ENCODE measurements at regions not wholly inside any gene's neighbourhood (a gene's known extent, or its start where the extent isn't known, plus 50 kb on each side); places are given as distances from the start of the nearest gene placed in this dataset.

DNA sequence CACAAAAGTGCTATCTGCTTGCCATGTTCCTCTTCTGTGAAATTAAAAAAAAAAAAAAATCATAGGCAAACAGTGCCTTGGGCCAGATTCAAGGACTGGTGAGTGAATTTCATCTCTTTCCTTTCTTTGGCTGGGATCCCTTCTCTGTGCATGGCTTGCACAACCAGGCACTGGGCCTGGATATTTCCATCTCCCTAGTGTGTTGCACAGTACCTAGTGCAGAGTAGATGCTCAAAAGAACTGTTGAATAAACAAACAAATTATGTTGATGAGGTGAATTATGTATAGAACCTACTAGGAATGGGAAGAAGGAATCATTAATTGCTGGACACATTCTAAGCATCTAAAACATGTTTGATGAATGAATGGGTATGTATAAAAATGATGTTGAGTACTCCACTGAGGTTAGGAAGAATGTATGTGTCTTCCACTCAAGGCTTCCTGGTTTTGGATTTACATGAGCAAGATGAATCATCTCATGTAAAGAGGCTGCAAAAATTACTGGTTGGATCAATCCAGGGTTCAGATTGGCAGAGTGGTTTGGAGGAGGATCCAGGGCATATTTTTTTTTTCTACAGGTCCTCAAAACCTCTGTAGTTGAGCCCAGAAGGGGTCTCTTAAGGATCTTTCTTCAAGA is 93.2 kb downstream of the EMP1 start:
- H4K8ac ChIP-seq (ENCODE audit: low read depth in 2 of 2, low read length in 2 of 2): no peak overlapping the region
- no peak overlapping the region for H2BK20ac ChIP-seq (ENCODE audit: low read depth, low read length)
- H3K36me3 ChIP-seq (ENCODE audit: control insufficient read depth, insufficient read depth, low read length): no peaks in the 10 kb centered on the region
- H4K20me1 ChIP-seq (ENCODE audit: insufficient read depth, low read length): no peaks in the 10 kb centered on the region
- in situ Hi-C loops (cut with MboI; ENCODE audit: low sequenced_read_pairs): loop anchor here (25.0 kb wide), 1 partner anchor 248 kb away; no protein-coding TSS in a partner anchor
- H2BK120ac ChIP-seq (ENCODE audit: low read depth, low read length): no peak overlapping the region
- H3K56ac ChIP-seq (ENCODE audit: extremely low read depth, insufficient read depth, low read length): no peak overlapping the region
- ChIA-PET CTCF (interaction anchor here (0.7 kb wide), 2 partner anchors 278 to 412 kb away, joined by 3 read pairs; no protein-coding TSS in a partner anchor), POLR2A (ENCODE audit: unreplicated experiment) (no interaction called here)
- H3K4ac ChIP-seq (ENCODE audit: low read depth, low read length): no peak overlapping the region
- no peak overlapping the region for H4K91ac ChIP-seq (ENCODE audit: insufficient read depth, low read depth, low read length)
- no peak overlapping the region for H2BK15ac ChIP-seq (ENCODE audit: low read depth, low read length)
- no peak overlapping the region for H3K9ac ChIP-seq (ENCODE audit: low read depth, low read length)
- no peak overlapping the region for H3K18ac ChIP-seq (ENCODE audit: low read depth, low read length)
- no peak overlapping the region for H2AK9ac ChIP-seq (replicated peaks; ENCODE audit: low read depth, low read length, poor library complexity)
- H3K27me3 ChIP-seq (ENCODE audit: control insufficient read depth, insufficient read depth, low read length): peaks cover 2% of the 10 kb centered on the region
- TF ChIP-seq SMC3 (IDR thresholded peaks at IDR 0.05; ENCODE audit: low read depth, low read length) (no peak), RFX5 (IDR thresholded peaks at IDR 0.05; ENCODE audit: low read depth, low read length) (no peak), POLR2A (IDR thresholded peaks at IDR 0.05; ENCODE audit: low read depth, low read length) (no peak), CHD1 (IDR thresholded peaks at IDR 0.05; ENCODE audit: low read depth, low read length) (no peak)
- TF ChIP-seq, protein P1, sequence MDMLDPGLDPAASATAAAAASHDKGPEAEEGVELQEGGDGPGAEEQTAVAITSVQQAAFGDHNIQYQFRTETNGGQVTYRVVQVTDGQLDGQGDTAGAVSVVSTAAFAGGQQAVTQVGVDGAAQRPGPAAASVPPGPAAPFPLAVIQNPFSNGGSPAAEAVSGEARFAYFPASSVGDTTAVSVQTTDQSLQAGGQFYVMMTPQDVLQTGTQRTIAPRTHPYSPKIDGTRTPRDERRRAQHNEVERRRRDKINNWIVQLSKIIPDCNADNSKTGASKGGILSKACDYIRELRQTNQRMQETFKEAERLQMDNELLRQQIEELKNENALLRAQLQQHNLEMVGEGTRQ (IDR thresholded peaks at IDR 0.05; ENCODE audit: low read depth, low read length): no peak
- TF ChIP-seq, protein P2, sequence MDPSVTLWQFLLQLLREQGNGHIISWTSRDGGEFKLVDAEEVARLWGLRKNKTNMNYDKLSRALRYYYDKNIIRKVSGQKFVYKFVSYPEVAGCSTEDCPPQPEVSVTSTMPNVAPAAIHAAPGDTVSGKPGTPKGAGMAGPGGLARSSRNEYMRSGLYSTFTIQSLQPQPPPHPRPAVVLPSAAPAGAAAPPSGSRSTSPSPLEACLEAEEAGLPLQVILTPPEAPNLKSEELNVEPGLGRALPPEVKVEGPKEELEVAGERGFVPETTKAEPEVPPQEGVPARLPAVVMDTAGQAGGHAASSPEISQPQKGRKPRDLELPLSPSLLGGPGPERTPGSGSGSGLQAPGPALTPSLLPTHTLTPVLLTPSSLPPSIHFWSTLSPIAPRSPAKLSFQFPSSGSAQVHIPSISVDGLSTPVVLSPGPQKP (IDR thresholded peaks at IDR 0.05; ENCODE audit: borderline replicate concordance, low read depth, low read length): no peak
- ATAC-seq (ENCODE audit: low read depth) (no peak), DNase-seq (no peak)
- no peak overlapping the region for H2AFZ ChIP-seq (replicated peaks; ENCODE audit: low read length, poor library complexity)
- H3K4me3 ChIP-seq (ENCODE audit: insufficient read depth, low read depth, low read length): no peak overlapping the region
- no peaks in the 10 kb centered on the region for H3K79me1 ChIP-seq (ENCODE audit: low read depth in 1 of 2, low read length in 2 of 2)
- no peaks in the 10 kb centered on the region for H3K9me3 ChIP-seq (ENCODE audit: control insufficient read depth, insufficient read depth, low read length)
- BruUV-seq (replicated peaks): no TSS peak
- H3K14ac ChIP-seq (replicated peaks; ENCODE audit: low read depth, low read length): no peak overlapping the region
- no peak overlapping the region for H3K27ac ChIP-seq (ENCODE audit: insufficient read depth, low read length)
- H3K9me1 ChIP-seq (ENCODE audit: insufficient read depth, low read length): no peaks in the 10 kb centered on the region
- H2BK5ac ChIP-seq (ENCODE audit: low read depth, low read length, poor library complexity, severe bottlenecking): no peak overlapping the region
- H3K4me2 ChIP-seq (ENCODE audit: low read depth, low read length): no peak overlapping the region
- H3K23ac ChIP-seq (ENCODE audit: low read depth, low read length): no peak overlapping the region
- dilution Hi-C loops (cut with HindIII; ENCODE audit: low sequenced_read_pairs, unreplicated experiment): no loop called here
- H2AK5ac ChIP-seq (ENCODE audit: low read depth, low read length): no peak overlapping the region
- intact Hi-C loops (cut with micrococcal nuclease): no loop called here
- H3K4me1 ChIP-seq (ENCODE audit: control insufficient read depth, insufficient read depth, low read length): no peaks in the 10 kb centered on the region
- H4K5ac ChIP-seq (ENCODE audit: low read depth, low read length): no peak overlapping the region

Measured in IMR-90 (cell line).